H9 (cell line): ENCODE measurements at regions not wholly inside any gene's neighbourhood (a gene's known extent, or its start where the extent isn't known, plus 50 kb on each side); places are given as distances from the start of the nearest gene placed in this dataset.

Source experiments
- DNase-seq: peaks from one replicate; pipeline ENCODE4 v3.0.0-alpha.2; 2017
- H2AFZ ChIP-seq: one replicate; pipeline ENCODE4 v1.6.1; 2013; ENCODE audit warnings: mild to moderate bottlenecking, low read length, control low read depth, moderate library complexity
- H2AK5ac ChIP-seq: 2 replicates; pipeline ENCODE4 v1.6.1; 2013; ENCODE audit warnings: low read length, control low read depth, mixed read lengths; ENCODE audit not compliant: insufficient read length
- H2BK120ac ChIP-seq: one replicate; pipeline ENCODE4 v1.6.1; 2013; ENCODE audit warnings: low read depth, mild to moderate bottlenecking, low read length, control low read depth, inconsistent platforms; ENCODE audit not compliant: poor library complexity, severe bottlenecking
- H2BK12ac ChIP-seq: 2 replicates; pipeline ENCODE4 v1.6.1; 2013; ENCODE audit warnings: low read length, control low read depth, mixed read lengths, low read depth; ENCODE audit not compliant: insufficient read length
- H2BK15ac ChIP-seq: 2 replicates; pipeline ENCODE4 v1.6.1; 2013; ENCODE audit warnings: low read depth, low read length, control low read depth
- H2BK20ac ChIP-seq: one replicate; pipeline ENCODE4 v1.6.1; 2013; ENCODE audit warnings: low read depth, mild to moderate bottlenecking, low read length, control low read depth, inconsistent platforms; ENCODE audit not compliant: poor library complexity, severe bottlenecking
- H2BK5ac ChIP-seq: 2 replicates; pipeline ENCODE4 v1.6.1; 2013; ENCODE audit warnings: low read length, control low read depth, mixed read lengths; ENCODE audit not compliant: insufficient read length
- H3K14ac ChIP-seq: 2 replicates; pipeline ENCODE4 v1.6.1; 2013; ENCODE audit warnings: low read length, control low read depth; ENCODE audit not compliant: insufficient read depth
- H3K18ac ChIP-seq: 2 replicates; pipeline ENCODE4 v1.6.1; 2013; ENCODE audit warnings: low read depth, mild to moderate bottlenecking, mixed read lengths, low read length, control low read depth; ENCODE audit not compliant: insufficient read length
- H3K23ac ChIP-seq: 2 replicates; pipeline ENCODE4 v1.6.1; 2013; ENCODE audit warnings: low read length, control low read depth, mixed read lengths, low read depth; ENCODE audit not compliant: insufficient read length
- H3K23me2 ChIP-seq: 2 replicates; pipeline ENCODE4 v1.6.1; 2013; ENCODE audit warnings: low read depth, mild to moderate bottlenecking, mixed read lengths, low read length, control low read depth; ENCODE audit not compliant: insufficient read length, poor library complexity, severe bottlenecking
- H3K27ac ChIP-seq: 2 replicates; pipeline ENCODE4 v1.5.1; 2013; ENCODE audit warnings: low read length, control low read depth, mixed read lengths, low read depth; ENCODE audit not compliant: insufficient read length
- H3K27me3 ChIP-seq: 2 replicates; pipeline ENCODE4 v1.6.1; 2013; ENCODE audit warnings: low read length, control low read depth, inconsistent platforms; ENCODE audit not compliant: insufficient read depth
- H3K4ac ChIP-seq: 2 replicates; pipeline ENCODE4 v1.6.1; 2013; ENCODE audit warnings: low read depth, mild to moderate bottlenecking, control low read depth, inconsistent platforms, low read length, moderate library complexity
- H3K4me1 ChIP-seq: 2 replicates; pipeline ENCODE4 v1.6.1; 2013; ENCODE audit warnings: low read length, control low read depth, inconsistent platforms; ENCODE audit not compliant: insufficient read depth
- H3K4me2 ChIP-seq: 2 replicates; pipeline ENCODE4 v1.6.1; 2013; ENCODE audit warnings: low read length, control low read depth, mixed read lengths; ENCODE audit not compliant: insufficient read length, insufficient read depth
- H3K56ac ChIP-seq: 2 replicates; pipeline ENCODE4 v1.6.1; 2013; ENCODE audit warnings: low read depth, mild to moderate bottlenecking, mixed read lengths, low read length, control low read depth; ENCODE audit not compliant: insufficient read length
- H3K79me1 ChIP-seq: 2 replicates; pipeline ENCODE4 v1.6.1; 2013; ENCODE audit warnings: low read depth, mild to moderate bottlenecking, moderate library complexity, low read length, control low read depth, inconsistent platforms; ENCODE audit not compliant: insufficient read depth, poor library complexity, severe bottlenecking
- H3K79me2 ChIP-seq: 2 replicates; pipeline ENCODE4 v1.6.1; 2013; ENCODE audit warnings: low read length, control low read depth, inconsistent platforms; ENCODE audit not compliant: insufficient read depth
- H3K9ac ChIP-seq: 2 replicates; pipeline ENCODE4 v1.6.1; 2013; ENCODE audit warnings: low read length, control low read depth, mixed read lengths; ENCODE audit not compliant: insufficient read length; ENCODE audit errors: extremely low read depth
- H3K9me3 ChIP-seq: one replicate; pipeline ENCODE4 v1.6.1; 2013; ENCODE audit warnings: low read depth, low read length, inconsistent platforms; ENCODE audit not compliant: control insufficient read depth
- H3T11ph ChIP-seq: one replicate; pipeline ENCODE4 v1.6.1; 2013; ENCODE audit warnings: mild to moderate bottlenecking, low read length, control low read depth, inconsistent platforms
- H4K20me1 ChIP-seq: one replicate; pipeline ENCODE4 v1.6.1; 2013; ENCODE audit not compliant: control insufficient read depth, insufficient read length, insufficient read depth
- H4K5ac ChIP-seq: 2 replicates; pipeline ENCODE4 v1.6.1; 2013; ENCODE audit warnings: low read depth, mild to moderate bottlenecking, mixed read lengths, low read length, control low read depth; ENCODE audit not compliant: insufficient read length
- H4K8ac ChIP-seq: replicated peaks from 2 replicates; pipeline ENCODE4 v1.6.1; 2013; ENCODE audit warnings: low read length, control low read depth, mixed read lengths, low read depth; ENCODE audit not compliant: insufficient read length
- H4K91ac ChIP-seq: 2 replicates; pipeline ENCODE4 v1.6.1; 2013; ENCODE audit warnings: low read depth, mild to moderate bottlenecking, moderate library complexity, mixed read lengths, low read length, control low read depth; ENCODE audit not compliant: insufficient read length
- H3K27ac Mint-ChIP-seq, 3 experiments: 2 replicates in 2 of 3; 3 replicates in 1 of 3; pipeline ENCODE4 v1.8.0; 2020 to 2021; ENCODE audit warnings: mixed read lengths in 3 of 3, mild to moderate bottlenecking in 1 of 3, moderate library complexity in 1 of 3
- H3K27me3 Mint-ChIP-seq: 2 replicates; pipeline ENCODE4 v1.8.0; 2021; ENCODE audit warnings: low read depth, mild to moderate bottlenecking, moderate library complexity, mixed read lengths
- H3K36me3 Mint-ChIP-seq, 3 experiments: 2 replicates in 2 of 3; 3 replicates in 1 of 3; pipeline ENCODE4 v1.8.0; 2020 to 2021; ENCODE audit warnings: low read depth in 3 of 3, mixed read lengths in 3 of 3; ENCODE audit not compliant: insufficient read depth in 1 of 3
- H3K4me1 Mint-ChIP-seq, 2 experiments: 2 replicates each; pipeline ENCODE4 v1.8.0; 2020; ENCODE audit warnings: mixed read lengths in 2 of 2
- H3K4me3 Mint-ChIP-seq, 2 experiments: 2 replicates in 1 of 2; 3 replicates in 1 of 2; pipeline ENCODE4 v1.8.0; 2020 to 2021; ENCODE audit warnings: mild to moderate bottlenecking in 2 of 2, mixed read lengths in 2 of 2, moderate library complexity in 1 of 2
- H3K9me3 Mint-ChIP-seq, 2 experiments: 2 replicates in 1 of 2; 3 replicates in 1 of 2; pipeline ENCODE4 v1.8.0; 2020; ENCODE audit warnings: mild to moderate bottlenecking in 2 of 2, mixed read lengths in 2 of 2, moderate library complexity in 1 of 2
- CTCF ChIP-seq: fragments of 200-600 bp; sonication (generic); conservative IDR thresholded peaks from 3 replicates; pipeline ENCODE4 v1.8.0; 2021; ENCODE audit warnings: antibody characterized with exemption, mild to moderate bottlenecking
- WGBS: extraction: QIAGEN DNeasy Blood & Tissue Kit; methylation state at CpG from one replicate; pipeline ENCODE4 v1.1.7; 2013; ENCODE audit warnings: missing lambda C conversion rate, low lambda C conversion rate, mixed read lengths; ENCODE audit not compliant: insufficient read length; ENCODE audit errors: extremely low coverage; 5-methylcytosine and 5-hydroxymethylcytosine counted together

DNA sequence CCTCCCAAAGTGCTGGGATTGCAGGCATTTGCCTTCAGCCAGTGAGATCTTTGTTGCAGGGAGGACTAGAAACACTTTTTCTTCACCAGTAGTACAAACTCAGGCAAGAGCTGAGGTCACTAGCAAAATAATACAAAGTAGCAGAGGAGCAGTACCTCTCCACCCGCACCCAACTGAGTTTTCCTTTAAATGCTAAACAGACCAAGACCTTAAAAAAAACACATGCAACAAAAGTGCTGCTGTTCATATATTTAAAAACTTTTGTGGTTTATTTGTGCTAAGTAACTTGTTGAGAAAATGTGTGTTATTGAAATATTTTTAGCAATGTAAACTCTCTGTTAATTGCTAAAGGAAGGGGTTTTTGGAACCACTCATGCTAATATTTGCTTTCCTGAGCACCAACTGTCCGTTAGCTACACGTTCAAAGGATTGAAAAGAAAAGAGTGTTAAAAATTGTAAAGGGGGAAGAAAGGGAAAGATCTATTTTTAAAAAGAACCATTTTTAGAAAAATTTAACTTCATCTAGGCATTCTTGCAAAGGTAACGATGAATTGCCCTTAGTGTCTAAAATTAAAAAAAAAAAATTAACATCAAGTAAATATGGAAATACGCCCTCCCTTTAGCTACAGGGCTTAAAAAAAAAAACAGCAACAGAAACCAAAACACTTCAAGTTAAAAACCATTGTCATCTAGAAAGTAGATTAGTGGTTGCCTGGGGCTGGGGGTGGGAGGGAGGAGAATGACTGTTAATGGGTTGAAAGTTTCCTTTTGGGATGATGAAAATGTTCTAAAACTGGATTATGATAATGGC, 114.0 kb upstream of the KRAS start:
- H3K23me2 ChIP-seq = no peaks in the 10 kb centered on the region
- no peak overlapping the region for H3K18ac ChIP-seq
- no peak overlapping the region for H3K4me3 Mint-ChIP-seq
- H3K27me3 Mint-ChIP-seq = no peaks in the 10 kb centered on the region; the same call in 1 of the 2 replicates
- no peaks in the 10 kb centered on the region for H3K79me1 ChIP-seq
- H3K27ac ChIP-seq = no peak overlapping the region
- H3K4ac ChIP-seq = no peak overlapping the region
- no peak overlapping the region for H3K23ac ChIP-seq
- H2BK15ac ChIP-seq = no peak overlapping the region
- H3K27ac Mint-ChIP-seq = peak overlapping the region in 2 of 3 experiments; percentile 50 to 90; a peak in 5 of 7 replicates
- peaks cover 2 to 4% of the 10 kb centered on the region in 2 experiments; a peak in 2 of 5 replicates for H3K9me3 Mint-ChIP-seq
- H4K5ac ChIP-seq = no peak overlapping the region
- no peak overlapping the region for H3T11ph ChIP-seq
- no peak overlapping the region for H3K14ac ChIP-seq
- H2BK20ac ChIP-seq = no peak overlapping the region
- no peak overlapping the region for H2AK5ac ChIP-seq
- no peak overlapping the region for H2BK120ac ChIP-seq
- no peak overlapping the region for H3K56ac ChIP-seq
- H3K79me2 ChIP-seq = no peaks in the 10 kb centered on the region
- WGBS = no CpG with 5 or more reads among the region's 5 CpGs
- H2BK12ac ChIP-seq = no peak overlapping the region
- H4K91ac ChIP-seq = no peak overlapping the region
- no peaks in the 10 kb centered on the region for H3K4me1 ChIP-seq
- H3K27me3 ChIP-seq = no peaks in the 10 kb centered on the region
- no peak for TF ChIP-seq CTCF
- H3K36me3 Mint-ChIP-seq = 0 out of 7 replicates have a peak, but pooled peaks cover 0 to 1% (median 0%) of the 10 kb centered on the region in 3 experiments
- H3K9me3 ChIP-seq = no peaks in the 10 kb centered on the region
- H3K9ac ChIP-seq = no peak overlapping the region
- H4K8ac ChIP-seq = no peak overlapping the region
- H2BK5ac ChIP-seq = no peak overlapping the region
- H4K20me1 ChIP-seq = no peaks in the 10 kb centered on the region
- no peak overlapping the region for H3K4me2 ChIP-seq
- H2AFZ ChIP-seq = no peak overlapping the region
- no peak for DNase-seq
- peaks cover 13 to 22% of the 10 kb centered on the region in 2 experiments for H3K4me1 Mint-ChIP-seq
